Mesenchymal stem cell (in vitro differentiated cells and primary cell): ENCODE measurements at regions not wholly inside any gene's neighbourhood (a gene's known extent, or its start where the extent isn't known, plus 50 kb on each side); places are given as distances from the start of the nearest gene placed in this dataset.

Source experiments
- DNase-seq: peaks from one replicate; pipeline ENCODE4 v3.0.0-alpha.2; 2013
- H2AFZ ChIP-seq: one replicate; pipeline ENCODE4 v1.6.1; 2013; ENCODE audit warnings: low read depth, mild to moderate bottlenecking, control low read depth, inconsistent platforms, low read length, moderate library complexity
- H2AK5ac ChIP-seq: 2 replicates; pipeline ENCODE4 v1.6.1; 2013; ENCODE audit warnings: low read length, moderate library complexity, mild to moderate bottlenecking, inconsistent platforms; ENCODE audit not compliant: severe bottlenecking
- H2BK120ac ChIP-seq: one replicate; pipeline ENCODE4 v1.6.1; 2013; ENCODE audit warnings: low read depth, mild to moderate bottlenecking, inconsistent platforms, low read length, moderate library complexity
- H2BK12ac ChIP-seq, 2 experiments: one replicate each; pipeline ENCODE4 v1.6.1; 2013; ENCODE audit warnings: inconsistent platforms in 2 of 2, low read length in 2 of 2, mild to moderate bottlenecking in 2 of 2, moderate library complexity in 2 of 2, control low read depth in 1 of 2
- H2BK15ac ChIP-seq: one replicate; pipeline ENCODE4 v1.6.1; 2013; ENCODE audit warnings: mild to moderate bottlenecking, low read depth, inconsistent platforms; ENCODE audit not compliant: poor library complexity, severe bottlenecking
- H2BK5ac ChIP-seq: 2 replicates; pipeline ENCODE4 v1.6.1; 2013; ENCODE audit warnings: low read depth, mild to moderate bottlenecking, low read length, control low read depth, inconsistent platforms; ENCODE audit not compliant: poor library complexity, severe bottlenecking
- H3K14ac ChIP-seq, 2 experiments: one replicate each; pipeline ENCODE4 v1.6.1; 2013; ENCODE audit warnings: inconsistent platforms in 2 of 2, low read length in 2 of 2, control low read depth in 1 of 2, mild to moderate bottlenecking in 1 of 2, moderate library complexity in 1 of 2
- H3K18ac ChIP-seq, 2 experiments: one replicate each; pipeline ENCODE4 v1.6.1; 2013; ENCODE audit warnings: inconsistent platforms in 2 of 2, low read length in 2 of 2, control low read depth in 1 of 2, low read depth in 1 of 2, mild to moderate bottlenecking in 1 of 2
- H3K23ac ChIP-seq, 2 experiments: one replicate each; pipeline ENCODE4 v1.6.1; 2013; ENCODE audit warnings: inconsistent platforms in 2 of 2, low read length in 2 of 2, mild to moderate bottlenecking in 2 of 2, moderate library complexity in 2 of 2, control low read depth in 1 of 2
- H3K27ac ChIP-seq: 2 replicates; pipeline ENCODE4 v1.5.1; 2013; ENCODE audit warnings: mild to moderate bottlenecking, moderate library complexity, low read length, control low read depth, inconsistent platforms; ENCODE audit not compliant: poor library complexity, severe bottlenecking
- H3K27me3 ChIP-seq, 2 experiments: 2 replicates each; pipeline versions ENCODE4 v1.6.1 to v1.7.0; 2013; ENCODE audit warnings: low read length in 2 of 2, mild to moderate bottlenecking in 2 of 2, moderate library complexity in 2 of 2, control low read depth in 1 of 2, inconsistent platforms in 1 of 2; ENCODE audit not compliant: control insufficient read depth in 1 of 2, insufficient read depth in 1 of 2
- H3K36me3 ChIP-seq, 2 experiments: 2 replicates each; pipeline versions ENCODE4 v1.6.1 to v1.7.0; 2013; ENCODE audit warnings: low read length in 2 of 2, control low read depth in 1 of 2, inconsistent platforms in 1 of 2, low read depth in 1 of 2, mild to moderate bottlenecking in 1 of 2; ENCODE audit not compliant: insufficient read depth in 2 of 2, control insufficient read depth in 1 of 2
- H3K4ac ChIP-seq, 2 experiments: one replicate each; pipeline ENCODE4 v1.6.1; 2013; ENCODE audit warnings: inconsistent platforms in 2 of 2, low read length in 2 of 2, mild to moderate bottlenecking in 2 of 2, moderate library complexity in 2 of 2, control low read depth in 1 of 2, low read depth in 1 of 2
- H3K4me1 ChIP-seq: 2 replicates; pipeline ENCODE4 v1.6.1; 2013; ENCODE audit warnings: low read depth, low read length, control low read depth; ENCODE audit not compliant: control insufficient read depth, insufficient read depth
- H3K4me2 ChIP-seq: 2 replicates; pipeline ENCODE4 v1.6.1; 2013; ENCODE audit warnings: low read length, mild to moderate bottlenecking, inconsistent platforms; ENCODE audit not compliant: poor library complexity, severe bottlenecking
- H3K4me3 ChIP-seq, 2 experiments: 2 replicates each; pipeline versions ENCODE4 v1.5.1 to v1.7.0; 2013; ENCODE audit warnings: low read length in 2 of 2, mild to moderate bottlenecking in 2 of 2, control low read depth in 1 of 2, low read depth in 1 of 2; ENCODE audit not compliant: insufficient read depth in 1 of 2
- H3K79me1 ChIP-seq: replicated peaks from 2 replicates; pipeline ENCODE4 v1.6.1; 2013; ENCODE audit warnings: mild to moderate bottlenecking, control low read depth, low read length, inconsistent platforms; ENCODE audit not compliant: poor library complexity, severe bottlenecking
- H3K9ac ChIP-seq: 2 replicates; pipeline ENCODE4 v1.7.0; 2013; ENCODE audit warnings: mild to moderate bottlenecking, low read length, moderate library complexity
- H3K9me3 ChIP-seq: 2 replicates; pipeline ENCODE4 v1.7.0; 2013; ENCODE audit warnings: mild to moderate bottlenecking, low read length; ENCODE audit not compliant: control insufficient read depth
- H4K8ac ChIP-seq: one replicate; pipeline ENCODE4 v1.6.1; 2013; ENCODE audit warnings: inconsistent platforms, mild to moderate bottlenecking, low read length, moderate library complexity
- H4K91ac ChIP-seq: one replicate; pipeline ENCODE4 v1.6.1; 2013; ENCODE audit warnings: mild to moderate bottlenecking, low read length, inconsistent platforms
- WGBS: methylation state at CpG from one replicate; pipeline ENCODE4 v1.1.7; 2013; ENCODE audit warnings: mixed read lengths; 5-methylcytosine and 5-hydroxymethylcytosine counted together

DNA sequence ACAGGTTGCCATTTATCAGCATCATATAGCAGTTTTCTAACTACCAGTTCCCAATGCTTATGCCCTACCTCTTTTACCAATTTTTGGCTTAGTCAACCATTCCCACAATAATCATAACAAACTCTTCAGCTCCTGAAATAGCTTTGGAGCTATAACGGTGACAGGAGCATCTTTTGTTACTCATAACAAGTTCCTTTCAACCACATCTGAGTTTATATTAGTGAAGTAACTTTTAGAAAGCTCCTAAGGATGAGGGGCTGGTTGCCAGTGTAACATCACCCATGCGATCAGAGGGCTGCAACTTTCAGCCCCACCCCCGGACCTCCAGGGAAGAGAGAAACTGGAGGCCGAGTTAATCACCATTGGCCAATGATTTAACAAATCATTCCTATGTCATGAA, 495.3 kb upstream of the RASGRP1 start:
- WGBS = 87% methylated on average over 2 of the region's 4 CpGs
- H3K4me2 ChIP-seq = no peak overlapping the region
- no peak overlapping the region for H2BK120ac ChIP-seq
- DNase-seq = peak; percentile 18
- no peak overlapping the region for H3K23ac ChIP-seq
- no peaks in the 10 kb centered on the region for H3K79me1 ChIP-seq
- no peaks in the 10 kb centered on the region for H3K27me3 ChIP-seq
- no peak overlapping the region for H2AFZ ChIP-seq
- no peak overlapping the region for H2BK5ac ChIP-seq
- no peaks in the 10 kb centered on the region for H3K4me1 ChIP-seq
- no peak overlapping the region for H2BK12ac ChIP-seq
- H3K4me3 ChIP-seq = no peak overlapping the region
- no peak overlapping the region for H2BK15ac ChIP-seq
- H3K4ac ChIP-seq = no peak overlapping the region
- no peaks in the 10 kb centered on the region for H3K9me3 ChIP-seq
- no peak overlapping the region for H3K9ac ChIP-seq
- peak overlapping the region in 1 of 2 experiments; percentile 21 for H3K18ac ChIP-seq
- H3K36me3 ChIP-seq = no peaks in the 10 kb centered on the region
- H4K8ac ChIP-seq = no peak overlapping the region
- H3K14ac ChIP-seq = no peak overlapping the region
- H3K27ac ChIP-seq = no peak overlapping the region
- no peak overlapping the region for H4K91ac ChIP-seq
- H2AK5ac ChIP-seq = no peak overlapping the region

DNA sequence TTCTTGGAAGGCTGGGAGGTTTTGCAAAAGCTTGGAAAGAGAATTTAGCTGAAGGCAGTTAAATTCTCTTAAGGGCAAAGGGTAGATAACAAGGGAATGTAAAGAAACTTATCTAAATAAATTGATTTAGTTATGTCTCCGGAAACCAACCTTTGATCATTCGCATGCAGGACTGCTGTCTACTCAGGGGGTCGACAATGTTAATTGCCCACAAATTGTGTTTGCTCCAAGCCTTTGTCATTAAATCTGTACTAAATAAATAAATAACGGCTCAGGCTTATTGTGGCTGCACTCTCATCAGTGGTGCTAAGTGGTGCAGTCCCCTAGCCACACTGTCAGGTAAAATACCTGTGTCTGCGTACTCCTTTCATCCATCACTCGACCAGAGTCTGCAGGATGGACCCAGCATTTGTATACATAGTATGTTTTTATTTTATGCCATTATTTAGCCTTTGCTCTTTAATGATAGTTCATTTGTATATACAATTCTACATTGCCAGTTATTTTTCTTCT, 497.4 kb upstream of the RASGRP1 start:
- no peak overlapping the region for H3K9ac ChIP-seq
- H3K14ac ChIP-seq = no peak overlapping the region
- H3K4me1 ChIP-seq = no peaks in the 10 kb centered on the region
- H2AFZ ChIP-seq = no peak overlapping the region
- H3K79me1 ChIP-seq = no peaks in the 10 kb centered on the region
- no peak overlapping the region for H4K8ac ChIP-seq
- no peak overlapping the region for H2BK15ac ChIP-seq
- no peak overlapping the region for H3K4me3 ChIP-seq
- DNase-seq = no peak
- H3K23ac ChIP-seq = no peak overlapping the region
- H3K27me3 ChIP-seq = no peaks in the 10 kb centered on the region
- no peak overlapping the region for H3K4ac ChIP-seq
- no peak overlapping the region for H2BK12ac ChIP-seq
- 89% methylated on average over 4 of the region's 6 CpGs for WGBS
- H3K9me3 ChIP-seq = no peaks in the 10 kb centered on the region
- no peak overlapping the region for H2BK5ac ChIP-seq
- no peak overlapping the region for H2BK120ac ChIP-seq
- H3K36me3 ChIP-seq = no peaks in the 10 kb centered on the region
- H4K91ac ChIP-seq = no peak overlapping the region
- no peak overlapping the region for H2AK5ac ChIP-seq
- H3K18ac ChIP-seq = no peak overlapping the region
- H3K27ac ChIP-seq = no peak overlapping the region
- no peak overlapping the region for H3K4me2 ChIP-seq

DNA sequence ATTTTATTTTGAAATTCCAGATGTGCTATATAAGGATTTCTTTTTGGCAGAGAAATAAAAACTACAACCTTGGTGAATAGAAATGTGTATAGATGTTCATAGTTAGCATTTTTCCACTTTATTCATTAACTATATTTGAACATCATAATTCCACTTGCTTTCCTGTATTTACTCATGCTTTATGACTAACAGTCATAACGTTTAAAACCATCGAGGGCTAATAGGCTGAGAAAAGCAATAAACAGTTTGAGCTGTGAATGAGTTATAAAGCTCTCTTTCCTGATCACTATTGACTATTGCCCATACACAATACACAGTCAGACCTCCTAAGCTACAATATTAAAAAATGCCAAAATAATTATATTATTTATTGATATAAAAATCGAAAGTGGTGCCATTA, 502.1 kb upstream of the RASGRP1 start:
- H4K91ac ChIP-seq = no peak overlapping the region
- 83% methylated on average over 1 of the region's 3 CpGs for WGBS
- H2BK120ac ChIP-seq = no peak overlapping the region
- no peaks in the 10 kb centered on the region for H3K27me3 ChIP-seq
- H2AK5ac ChIP-seq = no peak overlapping the region
- no peak overlapping the region for H2BK5ac ChIP-seq
- no peak overlapping the region for H3K4ac ChIP-seq
- no peak overlapping the region for H2BK15ac ChIP-seq
- H3K4me3 ChIP-seq = no peak overlapping the region
- H3K9ac ChIP-seq = no peak overlapping the region
- DNase-seq = no peak
- no peak overlapping the region for H3K27ac ChIP-seq
- H3K4me2 ChIP-seq = no peak overlapping the region
- no peak overlapping the region for H2AFZ ChIP-seq
- H3K9me3 ChIP-seq = no peaks in the 10 kb centered on the region
- no peak overlapping the region for H4K8ac ChIP-seq
- H3K18ac ChIP-seq = no peak overlapping the region
- no peaks in the 10 kb centered on the region for H3K36me3 ChIP-seq
- no peaks in the 10 kb centered on the region for H3K4me1 ChIP-seq
- H3K79me1 ChIP-seq = no peaks in the 10 kb centered on the region
- no peak overlapping the region for H3K14ac ChIP-seq
- no peak overlapping the region for H3K23ac ChIP-seq
- H2BK12ac ChIP-seq = no peak overlapping the region

DNA sequence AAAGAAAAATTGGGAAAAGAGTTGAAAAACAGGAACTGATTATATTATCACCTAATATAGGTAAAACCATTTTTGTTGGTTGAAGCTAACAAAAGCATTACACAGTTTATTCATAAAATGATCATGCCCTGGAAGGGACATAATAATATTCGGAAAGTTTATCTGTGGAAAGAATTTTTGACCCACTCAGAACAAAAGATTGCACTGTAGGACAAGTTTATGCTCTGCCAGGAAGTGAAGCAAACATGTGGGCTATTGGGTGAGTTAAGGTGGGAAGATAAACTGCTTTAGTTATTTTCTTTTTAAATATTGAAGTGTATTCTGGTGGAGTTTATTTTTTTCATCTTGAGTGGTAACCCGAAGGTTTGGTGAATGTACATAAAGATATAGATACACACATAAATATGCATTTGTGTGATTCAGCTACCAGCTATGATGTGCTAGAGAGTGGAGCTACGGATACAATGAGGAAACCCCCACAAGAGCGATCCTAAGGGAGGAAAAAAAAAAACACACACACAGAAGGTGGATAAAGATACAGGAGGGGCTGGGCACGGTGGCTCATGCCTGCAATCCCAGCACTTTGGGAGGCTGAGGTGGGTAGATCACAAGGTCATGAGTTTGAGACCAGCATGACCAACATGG, 506.4 kb upstream of the THBS1 start:
- no peak overlapping the region for H2BK15ac ChIP-seq
- peaks cover 3% of the 10 kb centered on the region for H3K4me1 ChIP-seq
- H3K36me3 ChIP-seq = no peaks in the 10 kb centered on the region
- H3K18ac ChIP-seq = no peak overlapping the region
- H3K23ac ChIP-seq = no peak overlapping the region
- H3K4me3 ChIP-seq = no peak overlapping the region
- no peak overlapping the region for H2BK120ac ChIP-seq
- no peak overlapping the region for H3K4ac ChIP-seq
- H3K9ac ChIP-seq = no peak overlapping the region
- H2BK12ac ChIP-seq = no peak overlapping the region
- no peak overlapping the region for H2AK5ac ChIP-seq
- no peaks in the 10 kb centered on the region for H3K27me3 ChIP-seq
- no peak overlapping the region for H4K8ac ChIP-seq
- no peak overlapping the region for H3K14ac ChIP-seq
- no peak overlapping the region for H2BK5ac ChIP-seq
- no peak overlapping the region for H3K4me2 ChIP-seq
- no peak overlapping the region for H3K27ac ChIP-seq
- no peaks in the 10 kb centered on the region for H3K9me3 ChIP-seq
- no peak overlapping the region for H4K91ac ChIP-seq
- 87% methylated on average over 3 of the region's 5 CpGs for WGBS
- no peak for DNase-seq
- no peak overlapping the region for H2AFZ ChIP-seq
- no peaks in the 10 kb centered on the region for H3K79me1 ChIP-seq
